ENCODE measurements at regions not wholly inside any gene's neighbourhood (a gene's known extent, or its start where the extent isn't known, plus 50 kb on each side); places are given as distances from the start of the nearest gene placed in this dataset.

DNA sequence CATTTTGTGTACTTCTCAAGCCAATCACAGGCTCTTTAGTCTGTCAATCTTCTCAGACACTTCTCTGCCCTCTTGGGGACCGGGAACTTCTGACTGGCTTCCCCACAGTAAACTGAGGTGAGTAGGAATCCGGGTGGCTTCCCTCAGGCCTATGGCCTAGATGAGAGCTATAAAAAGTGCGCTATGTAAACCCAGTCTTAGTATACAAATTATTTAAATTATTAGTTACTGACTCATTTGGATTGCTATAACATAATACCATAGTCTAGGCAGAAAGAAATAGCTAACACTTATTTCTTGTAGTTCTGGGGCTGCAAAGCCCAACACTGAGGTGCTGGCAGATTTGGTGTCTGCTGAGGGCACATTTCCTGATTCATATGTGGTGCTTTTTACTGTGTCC is 109.2 kb upstream of the MCHR2 start:
- H3K27ac Mint-ChIP-seq, result no peak overlapping the region
- H3K4me1 Mint-ChIP-seq, result no peaks in the 10 kb centered on the region
- H3K27me3 Mint-ChIP-seq (ENCODE audit: low read depth), result peaks cover 4% of the 10 kb centered on the region
- H3K4me3 Mint-ChIP-seq, result no peak overlapping the region
- no peaks in the 10 kb centered on the region for H3K36me3 Mint-ChIP-seq (ENCODE audit: low read depth)
- TF ChIP-seq, protein P1, sequence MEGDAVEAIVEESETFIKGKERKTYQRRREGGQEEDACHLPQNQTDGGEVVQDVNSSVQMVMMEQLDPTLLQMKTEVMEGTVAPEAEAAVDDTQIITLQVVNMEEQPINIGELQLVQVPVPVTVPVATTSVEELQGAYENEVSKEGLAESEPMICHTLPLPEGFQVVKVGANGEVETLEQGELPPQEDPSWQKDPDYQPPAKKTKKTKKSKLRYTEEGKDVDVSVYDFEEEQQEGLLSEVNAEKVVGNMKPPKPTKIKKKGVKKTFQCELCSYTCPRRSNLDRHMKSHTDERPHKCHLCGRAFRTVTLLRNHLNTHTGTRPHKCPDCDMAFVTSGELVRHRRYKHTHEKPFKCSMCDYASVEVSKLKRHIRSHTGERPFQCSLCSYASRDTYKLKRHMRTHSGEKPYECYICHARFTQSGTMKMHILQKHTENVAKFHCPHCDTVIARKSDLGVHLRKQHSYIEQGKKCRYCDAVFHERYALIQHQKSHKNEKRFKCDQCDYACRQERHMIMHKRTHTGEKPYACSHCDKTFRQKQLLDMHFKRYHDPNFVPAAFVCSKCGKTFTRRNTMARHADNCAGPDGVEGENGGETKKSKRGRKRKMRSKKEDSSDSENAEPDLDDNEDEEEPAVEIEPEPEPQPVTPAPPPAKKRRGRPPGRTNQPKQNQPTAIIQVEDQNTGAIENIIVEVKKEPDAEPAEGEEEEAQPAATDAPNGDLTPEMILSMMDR (IDR thresholded peaks at IDR 0.05; ENCODE audit: unreplicated experiment in 3 of 3), result no peak
- H3K9me3 Mint-ChIP-seq, result no peaks in the 10 kb centered on the region

DNA sequence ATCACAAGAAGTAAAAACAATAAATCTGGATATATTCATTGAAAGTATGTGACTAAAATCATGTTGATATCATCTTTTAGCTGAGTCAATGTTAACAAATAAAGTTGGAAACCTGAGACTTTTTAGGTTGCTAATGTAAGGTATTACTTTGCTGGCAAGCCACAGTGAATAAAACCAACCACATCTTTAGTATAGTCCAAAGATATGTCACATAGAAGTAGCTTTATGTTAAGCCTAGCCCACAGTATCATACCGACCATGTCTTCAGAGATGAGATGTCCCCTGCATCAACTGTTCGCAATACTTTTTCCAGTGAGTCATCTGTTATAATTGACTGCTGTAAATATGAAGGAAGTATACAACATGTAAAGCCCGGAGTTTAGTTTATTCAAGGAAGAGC is 107.6 kb upstream of the MCHR2 start:
- no peak overlapping the region for H3K27ac Mint-ChIP-seq
- H3K4me3 Mint-ChIP-seq, result no peak overlapping the region
- H3K9me3 Mint-ChIP-seq, result no peaks in the 10 kb centered on the region
- H3K27me3 Mint-ChIP-seq (ENCODE audit: low read depth), result peaks cover 4% of the 10 kb centered on the region
- H3K36me3 Mint-ChIP-seq (ENCODE audit: low read depth), result no peaks in the 10 kb centered on the region
- TF ChIP-seq, protein P1 (IDR thresholded peaks at IDR 0.05; ENCODE audit: unreplicated experiment in 3 of 3), result no peak
- no peaks in the 10 kb centered on the region for H3K4me1 Mint-ChIP-seq

DNA sequence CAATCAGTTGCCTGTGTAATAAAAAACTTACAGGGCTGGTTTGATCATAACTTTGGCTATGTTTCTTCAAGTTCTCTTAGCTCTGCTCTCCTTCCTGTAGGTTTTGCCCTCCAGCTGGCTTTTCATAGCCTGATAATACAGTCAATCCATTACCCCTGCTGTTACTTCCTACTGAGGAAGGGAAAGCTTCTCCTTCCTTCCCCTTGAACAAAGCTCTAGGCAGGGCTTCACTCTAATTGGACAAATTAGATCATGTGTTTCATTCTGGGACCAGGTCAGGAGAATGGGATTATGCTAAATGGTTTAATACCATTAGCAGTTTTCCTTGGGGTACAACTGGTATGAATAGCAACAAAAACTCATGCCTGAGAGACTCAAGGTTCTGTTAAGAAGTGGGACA is 106.8 kb upstream of the MCHR2 start:
- Mint-ChIP-seq H3K27me3 (ENCODE audit: low read depth) (peaks cover 4% of the 10 kb centered on the region), H3K9me3 (no peaks in the 10 kb centered on the region), H3K27ac (no peak overlapping the region), H3K4me1 (no peaks in the 10 kb centered on the region), H3K36me3 (ENCODE audit: low read depth) (no peaks in the 10 kb centered on the region), H3K4me3 (no peak overlapping the region)
- TF ChIP-seq, protein P1 (IDR thresholded peaks at IDR 0.05; ENCODE audit: unreplicated experiment in 3 of 3), result no peak

DNA sequence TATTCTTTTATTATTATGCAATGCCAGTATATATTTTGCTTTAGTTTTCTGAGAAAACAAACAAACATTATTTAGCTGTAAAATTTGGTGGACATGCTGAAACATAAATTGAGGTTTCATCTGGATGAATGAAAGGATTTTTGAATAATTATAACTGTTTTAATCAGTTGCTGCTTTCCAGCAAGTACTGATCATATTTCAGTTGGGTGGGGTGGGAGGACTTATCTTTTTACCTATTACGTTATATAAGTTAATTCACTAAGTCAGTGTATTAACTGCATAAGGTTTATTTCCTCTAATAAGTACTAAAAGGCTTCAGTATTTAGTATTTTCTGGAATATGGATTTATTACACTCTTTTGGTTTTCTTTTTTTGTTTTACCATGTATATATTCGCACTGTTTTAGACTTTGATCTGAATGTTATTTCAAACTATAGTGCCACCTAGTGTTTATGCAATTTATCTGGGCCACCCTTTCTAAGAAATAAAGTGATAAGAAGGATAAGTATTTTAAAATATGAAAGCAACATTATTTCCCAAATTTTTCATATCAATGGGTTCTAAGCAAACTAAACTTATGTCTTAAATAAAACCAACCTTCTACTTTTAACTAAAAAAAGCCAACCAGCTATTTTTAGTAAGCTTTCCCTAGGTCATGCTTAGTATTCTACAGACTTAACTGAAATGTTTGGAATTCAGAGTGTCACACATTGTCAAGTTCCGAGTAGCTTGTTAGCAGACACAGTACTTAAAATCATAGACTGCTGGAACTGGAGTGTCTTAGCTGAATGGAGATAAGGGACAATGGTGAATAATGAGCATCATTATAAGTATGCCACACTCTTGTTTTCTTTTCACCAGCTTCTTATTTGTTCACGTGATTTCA is 105.4 kb upstream of the MCHR2 start:
- no peak overlapping the region for H3K4me3 Mint-ChIP-seq
- TF ChIP-seq, protein P1 (IDR thresholded peaks at IDR 0.05; ENCODE audit: unreplicated experiment in 3 of 3), result peak; percentile 54 to 72 (median 62)
- H3K36me3 Mint-ChIP-seq (ENCODE audit: low read depth), result no peaks in the 10 kb centered on the region
- H3K27ac Mint-ChIP-seq, result no peak overlapping the region
- H3K27me3 Mint-ChIP-seq (ENCODE audit: low read depth), result peaks cover 4% of the 10 kb centered on the region
- H3K4me1 Mint-ChIP-seq, result no peaks in the 10 kb centered on the region
- H3K9me3 Mint-ChIP-seq, result no peaks in the 10 kb centered on the region

DNA sequence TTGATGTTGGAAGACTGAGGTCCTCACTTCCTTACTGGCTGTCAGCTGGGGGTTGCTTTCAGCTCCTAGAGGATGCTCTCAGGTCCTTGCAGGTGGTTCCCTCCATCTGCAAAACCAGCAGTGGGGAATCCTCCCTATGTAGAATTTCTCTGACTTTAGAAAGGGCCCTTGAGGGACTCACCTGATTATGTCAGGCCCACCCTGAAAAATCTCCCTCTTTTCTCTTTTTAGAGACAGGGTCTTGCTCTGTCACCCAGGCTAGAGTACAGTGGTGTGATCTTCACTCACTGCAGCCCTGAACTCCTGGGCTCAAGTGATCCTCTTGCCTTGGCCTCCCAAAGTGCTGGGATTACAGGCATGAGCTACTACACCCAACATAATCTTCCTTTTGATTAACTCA is 102.9 kb upstream of the MCHR2 start:
- no peaks in the 10 kb centered on the region for H3K9me3 Mint-ChIP-seq
- no peak overlapping the region for H3K4me3 Mint-ChIP-seq
- H3K27me3 Mint-ChIP-seq (ENCODE audit: low read depth), result peaks cover 4% of the 10 kb centered on the region
- TF ChIP-seq, protein P1 (IDR thresholded peaks at IDR 0.05; ENCODE audit: unreplicated experiment in 3 of 3), result no peak
- no peaks in the 10 kb centered on the region for H3K36me3 Mint-ChIP-seq (ENCODE audit: low read depth)
- no peaks in the 10 kb centered on the region for H3K4me1 Mint-ChIP-seq
- H3K27ac Mint-ChIP-seq, result no peak overlapping the region

DNA sequence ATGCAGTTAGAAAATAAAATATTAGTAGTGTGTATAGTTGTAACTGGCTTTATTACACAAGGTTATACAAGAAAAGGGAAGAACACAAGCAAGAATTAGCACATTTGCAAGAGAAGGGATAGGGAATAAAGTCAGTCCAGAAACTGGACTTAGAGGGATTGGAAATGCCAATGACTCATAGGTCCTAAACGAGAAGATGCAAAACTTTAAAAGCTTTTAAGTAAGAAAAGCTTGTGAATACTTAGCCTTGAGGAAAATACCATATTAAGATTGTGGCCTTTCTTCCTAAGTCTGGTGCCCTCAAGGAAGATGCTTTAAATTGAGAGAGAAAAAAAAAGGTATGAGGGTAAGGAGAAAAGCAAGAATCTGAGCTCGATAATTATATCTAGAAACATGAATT is 102.3 kb upstream of the MCHR2 start:
- no peaks in the 10 kb centered on the region for H3K36me3 Mint-ChIP-seq (ENCODE audit: low read depth)
- TF ChIP-seq, protein P1 (IDR thresholded peaks at IDR 0.05; ENCODE audit: unreplicated experiment in 3 of 3), result no peak
- no peak overlapping the region for H3K4me3 Mint-ChIP-seq
- H3K27me3 Mint-ChIP-seq (ENCODE audit: low read depth), result peaks cover 4% of the 10 kb centered on the region
- no peaks in the 10 kb centered on the region for H3K4me1 Mint-ChIP-seq
- no peak overlapping the region for H3K27ac Mint-ChIP-seq
- H3K9me3 Mint-ChIP-seq, result no peaks in the 10 kb centered on the region
